K562 (cell line): ENCODE measurements at regions not wholly inside any gene's neighbourhood (a gene's known extent, or its start where the extent isn't known, plus 50 kb on each side); places are given as distances from the start of the nearest gene placed in this dataset.

Experiments
- ATAC-seq: fragments of 200-7000 bp; cut with Tn5 transposase; 3 replicates; pipeline ENCODE4 v1.9.1; 2020; ENCODE audit warnings: moderate library complexity
- BruUV-seq: library from RNA; stranded (reverse); fragments of 400-500 nt; replicated peaks from 2 replicates; lab custom pipeline; 2021; lab: Mats Ljungman, UMichigan
- CTCF ChIA-PET: fragments of 300-600 bp; formaldehyde crosslinking; extraction: SDS; loops from one replicate; lab custom pipeline; 2021; ENCODE audit warnings: low intra/inter-chr PET ratio; lab: Yijun Ruan, JAX
- POLR2A ChIA-PET: fragments of 300-600, 350-650 bp; sonication (Branson Sonifier 250); formaldehyde crosslinking; extraction: SDS; loops from one replicate; lab custom pipeline; 2021; ENCODE audit warnings: antibody characterized with exemption, inconsistent platforms; lab: Yijun Ruan, JAX
- DNase-seq, 4 experiments: peaks; one replicate each; pipeline versions ENCODE4 v3.0.0 to v3.0.0-alpha.2; 2011 to 2018; ENCODE audit warnings: low spot score in 3 of 4, mixed read lengths in 3 of 4; ENCODE audit errors: extremely low read depth in 1 of 4
- FAIRE-seq: peaks from 2 replicates; lab custom pipeline; 2011; peaks lifted over from hg19 to GRCh38; lab: Jason Lieb, UNC
- H2AFZ ChIP-seq: 2 replicates; pipeline ENCODE4 v1.6.0; 2011; ENCODE audit warnings: low read depth, low read length, control low read depth, inconsistent platforms
- H3K27ac ChIP-seq: fragments of 200-600 bp; 3 replicates; pipeline ENCODE4 v1.8.0; 2011; ENCODE audit warnings: low read depth, mild to moderate bottlenecking, control low read depth, inconsistent platforms, low read length, moderate library complexity, mixed read lengths; ENCODE audit errors: extremely low read depth
- H3K27me3 ChIP-seq, 2 experiments: fragments of 300-600 bp in 1 of 2; 2 replicates in 1 of 2; 3 replicates in 1 of 2; pipeline versions ENCODE4 v1.6.0 to v1.8.0; 2011; ENCODE audit warnings: inconsistent platforms in 2 of 2, low read length in 2 of 2, mild to moderate bottlenecking in 1 of 2, mixed read lengths in 1 of 2, moderate library complexity in 1 of 2; ENCODE audit not compliant: control insufficient read depth in 2 of 2, insufficient read depth in 2 of 2
- H3K36me3 ChIP-seq: fragments of 300-600 bp; 3 replicates; pipeline ENCODE4 v1.8.0; 2011; ENCODE audit warnings: mild to moderate bottlenecking, low read length, inconsistent platforms; ENCODE audit not compliant: control insufficient read depth, insufficient read depth
- H3K4me1 ChIP-seq, 2 experiments: fragments of 200-600 bp in 1 of 2; replicated peaks in 1 of 2; 2 replicates in 1 of 2; 3 replicates in 1 of 2; pipeline versions ENCODE4 v1.5.1 to v1.8.0; 2011; ENCODE audit warnings: inconsistent platforms in 2 of 2, low read length in 2 of 2, mild to moderate bottlenecking in 1 of 2, mixed read lengths in 1 of 2, moderate library complexity in 1 of 2; ENCODE audit not compliant: control insufficient read depth in 2 of 2, insufficient read depth in 2 of 2
- H3K4me2 ChIP-seq: 2 replicates; pipeline ENCODE4 v1.6.1; 2011; ENCODE audit warnings: low read length, control low read depth, inconsistent platforms, mixed read lengths; ENCODE audit not compliant: insufficient read depth
- H3K4me3 ChIP-seq: fragments of 200-600 bp; sonication (generic), shearing (Covaris generic); 2 replicates; pipeline ENCODE4 v1.5.1; 2016; ENCODE audit warnings: control low read depth, inconsistent platforms
- H3K79me2 ChIP-seq: fragments of 200-600 bp; 3 replicates; pipeline ENCODE4 v1.8.0; 2011; ENCODE audit warnings: low read length, inconsistent platforms; ENCODE audit not compliant: control insufficient read depth, insufficient read depth
- H3K9ac ChIP-seq, 2 experiments: 2 replicates each; pipeline versions ENCODE4 v1.6.0 to v1.6.1; 2011; ENCODE audit warnings: low read depth in 2 of 2, low read length in 2 of 2, control low read depth in 1 of 2, inconsistent platforms in 1 of 2, mild to moderate bottlenecking in 1 of 2, mixed read lengths in 1 of 2; ENCODE audit not compliant: insufficient read depth in 1 of 2
- H3K9me1 ChIP-seq: one replicate; pipeline ENCODE4 v1.6.0; 2011; ENCODE audit warnings: inconsistent platforms, mild to moderate bottlenecking, low read length, moderate library complexity; ENCODE audit not compliant: control insufficient read depth, insufficient read depth
- H3K9me3 ChIP-seq: replicated peaks from 2 replicates; pipeline ENCODE4 v1.5.1; 2011; ENCODE audit warnings: low read depth, low read length, inconsistent platforms; ENCODE audit not compliant: control insufficient read depth, insufficient read depth
- H4K20me1 ChIP-seq: replicated peaks from 2 replicates; pipeline ENCODE4 v1.6.1; 2011; ENCODE audit warnings: low read length, inconsistent platforms, mixed read lengths; ENCODE audit not compliant: control insufficient read depth, insufficient read depth
- ASH1L ChIP-seq: fragments of 450-650 bp; IDR thresholded peaks from 2 replicates; pipeline ENCODE4 v1.6.1; 2018; ENCODE audit warnings: borderline replicate concordance, mild to moderate bottlenecking, low read depth; ENCODE audit not compliant: partially characterized antibody
- EHMT2 ChIP-seq: fragments of 450-650 bp; IDR thresholded peaks from 2 replicates; pipeline ENCODE4 v1.6.1; 2018; ENCODE audit warnings: antibody characterized with exemption
- U2AF1 ChIP-seq: fragments of 200-400 bp; formaldehyde crosslinking; optimal IDR thresholded peaks from 2 replicates; pipeline ENCODE3; 2017; ENCODE audit warnings: mild to moderate bottlenecking, low read depth, low read length, moderate library complexity
- in situ Hi-C: fragments of 300-500 bp; cut with MboI; formaldehyde crosslinking; loops from 4 replicates; pipeline ENCODE4 v1.15.0; 2018; ENCODE audit warnings: inconsistent platforms, mixed read lengths
- intact Hi-C: fragments of 100-400 bp; cut with micrococcal nuclease; formaldehyde crosslinking; loops from 2 replicates; pipeline ENCODE4 v1.14.2; 2022
- TF ChIP-seq, protein P1 (sequence below): fragments of 450-650 bp; formaldehyde crosslinking; IDR thresholded peaks from 2 replicates; pipeline ENCODE4 v1.4.0; 2022; ENCODE audit warnings: missing genetic modification characterization
- TF ChIP-seq, protein P2 (sequence below): fragments of 200-800 bp; sonication (Bioruptor generic); IDR thresholded peaks from 2 replicates; pipeline ENCODE4 v1.6.1; 2017; ENCODE audit warnings: missing genetic modification characterization, missing compliant biosample characterization
- TF ChIP-seq, protein P3 (sequence below): fragments of 450-650 bp; formaldehyde crosslinking; IDR thresholded peaks from 2 replicates; pipeline ENCODE4 v1.4.0; 2022; ENCODE audit warnings: mild to moderate bottlenecking, moderate library complexity

DNA sequence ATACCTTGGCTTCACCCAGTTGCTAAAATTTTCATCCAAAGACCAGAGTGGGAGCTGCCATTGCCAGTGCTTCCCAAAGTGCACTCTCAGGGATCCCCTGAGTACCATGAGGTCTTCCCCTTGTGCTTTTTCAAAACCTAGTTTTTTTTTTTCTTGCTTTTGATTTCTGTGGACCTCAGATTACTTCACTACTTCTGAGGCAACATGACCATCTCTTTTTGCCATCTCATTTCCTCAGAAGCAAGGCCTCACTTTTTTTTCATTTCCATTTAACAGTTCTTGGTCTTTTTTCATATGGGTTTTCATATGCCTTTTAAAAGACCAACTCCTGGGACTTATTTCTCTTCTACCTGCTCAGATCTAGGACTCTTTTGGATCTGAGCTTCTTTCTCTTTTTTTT is 64.1 kb upstream of the MMS22L start:
- H3K79me2 ChIP-seq = no peaks in the 10 kb centered on the region
- BruUV-seq = no TSS peak
- TF ChIP-seq, protein P1, sequence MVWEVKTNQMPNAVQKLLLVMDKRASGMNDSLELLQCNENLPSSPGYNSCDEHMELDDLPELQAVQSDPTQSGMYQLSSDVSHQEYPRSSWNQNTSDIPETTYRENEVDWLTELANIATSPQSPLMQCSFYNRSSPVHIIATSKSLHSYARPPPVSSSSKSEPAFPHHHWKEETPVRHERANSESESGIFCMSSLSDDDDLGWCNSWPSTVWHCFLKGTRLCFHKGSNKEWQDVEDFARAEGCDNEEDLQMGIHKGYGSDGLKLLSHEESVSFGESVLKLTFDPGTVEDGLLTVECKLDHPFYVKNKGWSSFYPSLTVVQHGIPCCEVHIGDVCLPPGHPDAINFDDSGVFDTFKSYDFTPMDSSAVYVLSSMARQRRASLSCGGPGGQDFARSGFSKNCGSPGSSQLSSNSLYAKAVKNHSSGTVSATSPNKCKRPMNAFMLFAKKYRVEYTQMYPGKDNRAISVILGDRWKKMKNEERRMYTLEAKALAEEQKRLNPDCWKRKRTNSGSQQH (CRISPR knock-in tag) = no peak
- no peak for TF ChIP-seq EHMT2
- TF ChIP-seq, protein P2, sequence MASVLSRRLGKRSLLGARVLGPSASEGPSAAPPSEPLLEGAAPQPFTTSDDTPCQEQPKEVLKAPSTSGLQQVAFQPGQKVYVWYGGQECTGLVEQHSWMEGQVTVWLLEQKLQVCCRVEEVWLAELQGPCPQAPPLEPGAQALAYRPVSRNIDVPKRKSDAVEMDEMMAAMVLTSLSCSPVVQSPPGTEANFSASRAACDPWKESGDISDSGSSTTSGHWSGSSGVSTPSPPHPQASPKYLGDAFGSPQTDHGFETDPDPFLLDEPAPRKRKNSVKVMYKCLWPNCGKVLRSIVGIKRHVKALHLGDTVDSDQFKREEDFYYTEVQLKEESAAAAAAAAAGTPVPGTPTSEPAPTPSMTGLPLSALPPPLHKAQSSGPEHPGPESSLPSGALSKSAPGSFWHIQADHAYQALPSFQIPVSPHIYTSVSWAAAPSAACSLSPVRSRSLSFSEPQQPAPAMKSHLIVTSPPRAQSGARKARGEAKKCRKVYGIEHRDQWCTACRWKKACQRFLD (CRISPR knock-in tag) = no peak
- TF ChIP-seq U2AF1 = no peak
- TF ChIP-seq ASH1L = no peak
- TF ChIP-seq, protein P3, sequence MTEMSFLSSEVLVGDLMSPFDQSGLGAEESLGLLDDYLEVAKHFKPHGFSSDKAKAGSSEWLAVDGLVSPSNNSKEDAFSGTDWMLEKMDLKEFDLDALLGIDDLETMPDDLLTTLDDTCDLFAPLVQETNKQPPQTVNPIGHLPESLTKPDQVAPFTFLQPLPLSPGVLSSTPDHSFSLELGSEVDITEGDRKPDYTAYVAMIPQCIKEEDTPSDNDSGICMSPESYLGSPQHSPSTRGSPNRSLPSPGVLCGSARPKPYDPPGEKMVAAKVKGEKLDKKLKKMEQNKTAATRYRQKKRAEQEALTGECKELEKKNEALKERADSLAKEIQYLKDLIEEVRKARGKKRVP (CRISPR knock-in tag) = no peak
- intact Hi-C loops (no loop called here), in situ Hi-C loops (no loop called here)
- no peaks in the 10 kb centered on the region for H4K20me1 ChIP-seq
- H3K9ac ChIP-seq = no peak overlapping the region
- CTCF ChIA-PET = no interaction called here
- H3K9me1 ChIP-seq = no peaks in the 10 kb centered on the region
- H3K4me3 ChIP-seq = no peak overlapping the region
- no peak overlapping the region for H3K4me2 ChIP-seq
- no peaks in the 10 kb centered on the region for H3K27me3 ChIP-seq
- H3K27ac ChIP-seq = no peak overlapping the region
- ATAC-seq (no peak), DNase-seq (no peak), FAIRE-seq (no peak)
- no peak overlapping the region for H2AFZ ChIP-seq
- no peaks in the 10 kb centered on the region for H3K9me3 ChIP-seq
- H3K36me3 ChIP-seq = no peaks in the 10 kb centered on the region
- POLR2A ChIA-PET = interaction anchor here (0.7 kb wide), 1 partner anchor 91 kb away, joined by 4 read pairs; no protein-coding TSS in a partner anchor
- no peaks in the 10 kb centered on the region for H3K4me1 ChIP-seq
